ENCODE measurements at regions not wholly inside any gene's neighbourhood (a gene's known extent, or its start where the extent isn't known, plus 50 kb on each side); places are given as distances from the start of the nearest gene placed in this dataset.

GRCh38 chr10:4227586-4227985 is 442.6 kb upstream of the KLF6 start:
- no peaks in the 10 kb centered on the region for H3K4me1 ChIP-seq (replicated peaks in 1 of 2; ENCODE audit: control insufficient read depth in 2 of 2, insufficient read depth in 2 of 2, low read length in 2 of 2)
- no TSS peak for BruUV-seq (replicated peaks)
- intact Hi-C loops (cut with micrococcal nuclease), result no loop called here
- H3K36me3 ChIP-seq (ENCODE audit: control insufficient read depth, insufficient read depth, low read length), result no peaks in the 10 kb centered on the region
- H2AFZ ChIP-seq (ENCODE audit: low read depth, low read length), result no peak overlapping the region
- H3K9me3 ChIP-seq (replicated peaks; ENCODE audit: control insufficient read depth, insufficient read depth, low read depth, low read length), result no peaks in the 10 kb centered on the region
- POLR2A ChIA-PET, result no interaction called here
- no peaks in the 10 kb centered on the region for H3K9me1 ChIP-seq (ENCODE audit: control insufficient read depth, insufficient read depth, low read length)
- in situ Hi-C loops (cut with MboI), result no loop called here
- CTCF ChIA-PET (ENCODE audit: low intra/inter-chr PET ratio), result no interaction called here
- no peaks in the 10 kb centered on the region for H4K20me1 ChIP-seq (replicated peaks; ENCODE audit: control insufficient read depth, insufficient read depth, low read length)
- H3K4me3 ChIP-seq, result no peak overlapping the region
- ATAC-seq, result no peak
- no peak overlapping the region for H3K9ac ChIP-seq (ENCODE audit: insufficient read depth in 1 of 2, low read depth in 2 of 2, low read length in 2 of 2)
- no peaks in the 10 kb centered on the region; a peak in 2 of 5 replicates for H3K27me3 ChIP-seq (ENCODE audit: control insufficient read depth in 2 of 2, insufficient read depth in 2 of 2, low read length in 2 of 2)
- TF ChIP-seq RHOXF2B (CRISPR knock-in tag; conservative IDR thresholded peaks at IDR 0.05) (no peak), ZNF589 (CRISPR knock-in tag; IDR thresholded peaks at IDR 0.05; ENCODE audit: low read depth) (no peak), BRF2 (IDR thresholded peaks at IDR 0.05; ENCODE audit: borderline replicate concordance, insufficient read depth, insufficient read length) (no peak), HDAC8 (tag; IDR thresholded peaks at IDR 0.05) (no peak), SP2 (IDR thresholded peaks at IDR 0.05; ENCODE audit: extremely low read depth, low read depth, low read length, poor library complexity, severe bottlenecking) (no peak), CBFA2T3 (IDR thresholded peaks at IDR 0.05) (no peak), EZH2 (IDR thresholded peaks at IDR 0.05; ENCODE audit: borderline replicate concordance, low read depth, low read length) (no peak)
- DNase-seq (ENCODE audit: extremely low read depth in 1 of 4, low spot score in 3 of 4), result no peak
- H3K4me2 ChIP-seq (ENCODE audit: insufficient read depth, low read length), result no peak overlapping the region
- H3K79me2 ChIP-seq (ENCODE audit: control insufficient read depth, insufficient read depth, low read length), result no peaks in the 10 kb centered on the region
- FAIRE-seq, result no peak
- no peak overlapping the region for H3K27ac ChIP-seq (ENCODE audit: extremely low read depth, low read depth, low read length)

Data from K562 (cell line).